Prostate gland (tissue), 2 donors: ENCODE measurements at regions not wholly inside any gene's neighbourhood (a gene's known extent, or its start where the extent isn't known, plus 50 kb on each side); places are given as distances from the start of the nearest gene placed in this dataset.
"Not testable (repeated sequence)": the region's sequence is repeated elsewhere in the genome, so short reads cannot be mapped to it uniquely, and the experiment has no call there.

Experiments
- DNase-seq: peaks from one replicate; pipeline ENCODE4 v3.0.0-alpha.2; 2019; ENCODE audit warnings: low spot score
- H3K27ac ChIP-seq, 2 donors: fragments of 200-600 bp; sonication (generic); 2 replicates each; pipeline ENCODE4 v1.5.1; 2017 to 2019
- H3K27me3 ChIP-seq: fragments of 200-600 bp; sonication (generic); replicated peaks from 2 replicates; pipeline ENCODE4 v1.5.1; 2019; ENCODE audit not compliant: insufficient read depth
- H3K36me3 ChIP-seq, 2 donors: fragments of 200-600 bp; sonication (generic); 1 replicate in 1 of 2; 2 replicates in 1 of 2; pipeline versions ENCODE4 v1.5.1 to v1.8.1; 2017 to 2019
- H3K4me1 ChIP-seq: fragments of 200-600 bp; sonication (generic); replicated peaks from 2 replicates; pipeline ENCODE4 v1.5.1; 2019
- H3K4me3 ChIP-seq, 2 donors: fragments of 200-600 bp; sonication (generic); 2 replicates each; pipeline ENCODE4 v1.5.1; 2017 to 2019
- H3K9me3 ChIP-seq: fragments of 200-600 bp; sonication (generic); 2 replicates; pipeline ENCODE4 v1.5.1; 2017
- CTCF ChIP-seq, 4 experiments: fragments of 200-600 bp in 2 of 4; fragments of 450-650 bp in 2 of 4; sonication (generic) in 2 of 4; IDR thresholded peaks; 1 replicate in 3 of 4; 2 replicates in 1 of 4; pipeline ENCODE4 v1.5.1; 2016 to 2019; ENCODE audit warnings: antibody characterized with exemption in 4 of 4, mild to moderate bottlenecking in 2 of 4, moderate library complexity in 2 of 4
- POLR2A ChIP-seq: fragments of 450-650 bp; IDR thresholded peaks from one replicate; pipeline ENCODE4 v1.6.1; 2016; ENCODE audit warnings: antibody characterized with exemption, mild to moderate bottlenecking
- POLR2AphosphoS5 ChIP-seq: sonication (generic); formaldehyde crosslinking; IDR thresholded peaks from one replicate; pipeline ENCODE4 v1.6.1; 2017; ENCODE audit warnings: antibody characterized with exemption
- WGBS: methylation state at CpG from one replicate; pipeline ENCODE4 v1.1.5; 2018; 5-methylcytosine and 5-hydroxymethylcytosine counted together
- intact Hi-C: fragments of 100-400 bp; cut with DNase I; formaldehyde crosslinking; loops from one replicate; pipeline ENCODE4 v1.14.2; 2022

GRCh38 chr5:125679522-125679921, 743.7 kb upstream of the GRAMD2B start:
- Histone ChIP-seq H3K4me1 (no peaks in the 10 kb centered on the region), H3K4me3 (no peak overlapping the region), H3K36me3 (no peaks in the 10 kb centered on the region), H3K27ac (no peak overlapping the region), H3K9me3 (no peaks in the 10 kb centered on the region), H3K27me3 (no peaks in the 10 kb centered on the region)
- TF ChIP-seq CTCF (IDR thresholded peaks at IDR 0.05), result no peak
- no peak for TF ChIP-seq POLR2AphosphoS5
- TF ChIP-seq POLR2A, result no peak
- intact Hi-C loops, result no loop called here
- 96% methylated on average over 1 of the region's 1 CpG for WGBS
- DNase-seq, result no peak

- no peaks in the 10 kb centered on the region for H3K27me3 ChIP-seq
- intact Hi-C loops, result no loop called here
- no peak for DNase-seq
- no peaks in the 10 kb centered on the region for H3K9me3 ChIP-seq
- no peak overlapping the region for H3K4me3 ChIP-seq
- H3K36me3 ChIP-seq, result no peaks in the 10 kb centered on the region
- H3K27ac ChIP-seq, result no peak overlapping the region
- no peaks in the 10 kb centered on the region for H3K4me1 ChIP-seq
- TF ChIP-seq POLR2AphosphoS5 (no peak), POLR2A (no peak), CTCF (IDR thresholded peaks at IDR 0.05) (no peak)
These were observed 739.5 kb upstream of the GRAMD2B start for GRCh38 chr5:125683669-125684068.

GRCh38 chr5:125685771-125686170, 737.4 kb upstream of the GRAMD2B start:
- Histone ChIP-seq H3K4me1 (no peaks in the 10 kb centered on the region), H3K36me3 (no peaks in the 10 kb centered on the region), H3K27ac (no peak overlapping the region), H3K27me3 (no peaks in the 10 kb centered on the region), H3K9me3 (no peaks in the 10 kb centered on the region), H3K4me3 (no peak overlapping the region)
- intact Hi-C loops, result no loop called here
- no peak for DNase-seq
- TF ChIP-seq POLR2AphosphoS5 (no peak), POLR2A (no peak), CTCF (IDR thresholded peaks at IDR 0.05) (no peak)

- DNase-seq, H3K9me3 ChIP-seq, H3K36me3 ChIP-seq, intact Hi-C loops, H3K4me3 ChIP-seq, H3K27me3 ChIP-seq, H3K27ac ChIP-seq, H3K4me1 ChIP-seq: not testable (repeated sequence)
- 94% methylated on average over 7 of the region's 7 CpGs for WGBS
These were observed 731.3 kb upstream of the GRAMD2B start for GRCh38 chr5:125691738-125692530.

GRCh38 chr5:125695996-125696655, 727.1 kb upstream of the GRAMD2B start:
- DNase-seq, result no peak
- Histone ChIP-seq H3K27ac (no peak overlapping the region), H3K27me3 (no peaks in the 10 kb centered on the region), H3K9me3 (no peaks in the 10 kb centered on the region), H3K4me1 (no peaks in the 10 kb centered on the region), H3K4me3 (no peak overlapping the region), H3K36me3 (no peaks in the 10 kb centered on the region)
- TF ChIP-seq POLR2A (no peak), POLR2AphosphoS5 (no peak), CTCF (IDR thresholded peaks at IDR 0.05) (no peak)
- intact Hi-C loops, result no loop called here
- 52% methylated on average over 4 of the region's 4 CpGs for WGBS
